DOHH2 (cell line): ENCODE measurements at regions not wholly inside any gene's neighbourhood (a gene's known extent, or its start where the extent isn't known, plus 50 kb on each side); places are given as distances from the start of the nearest gene placed in this dataset.

Experiments
- CTCF ChIP-seq: fragments of 200-600 bp; sonication (generic); IDR thresholded peaks from one replicate; pipeline ENCODE4 v1.5.1; 2014; ENCODE audit warnings: antibody characterized with exemption, mild to moderate bottlenecking, low read depth, low read length; ENCODE audit not compliant: poor library complexity, severe bottlenecking
- EZH2phosphoT487 ChIP-seq: fragments of 200-600 bp; sonication (generic); IDR thresholded peaks from 2 replicates; pipeline ENCODE4 v1.6.1; 2017; ENCODE audit warnings: borderline replicate concordance, mild to moderate bottlenecking, antibody characterized with exemption, low read length, moderate library complexity, mixed read lengths

- TF ChIP-seq CTCF (no peak), EZH2phosphoT487 (no peak)
Observed at GRCh38 chr15:62488387-62488786, 323.3 kb upstream of the C2CD4B start.
